B cell (primary cell): ENCODE measurements at regions not wholly inside any gene's neighbourhood (a gene's known extent, or its start where the extent isn't known, plus 50 kb on each side); places are given as distances from the start of the nearest gene placed in this dataset.

Source experiments
- ATAC-seq: fragments of 200-7000 bp; cut with Tn5 transposase; one replicate; pipeline ENCODE4 v1.10.0; 2021; ENCODE audit warnings: low read depth, mild to moderate bottlenecking, moderate number of reproducible peaks, moderate library complexity
- CTCF ChIA-PET: fragments of 350-600 bp; sonication (Branson Sonifier 250); formaldehyde crosslinking; loops from one replicate; lab custom pipeline; 2021; ENCODE audit warnings: antibody characterized with exemption, inconsistent platforms; lab: Charles Lee
- POLR2A ChIA-PET: fragments of 350-600 bp; sonication (Branson Sonifier 250); formaldehyde crosslinking; loops from one replicate; lab custom pipeline; 2021; ENCODE audit warnings: antibody characterized with exemption; lab: Charles Lee
- DNase-seq: peaks from one replicate; pipeline ENCODE4 v3.0.0; 2013
- H2AFZ ChIP-seq: 2 replicates; pipeline ENCODE4 v1.6.1; 2012; ENCODE audit warnings: mild to moderate bottlenecking, low read depth, low read length; ENCODE audit not compliant: insufficient read depth, poor library complexity, severe bottlenecking
- H3K27ac ChIP-seq, 2 donors: 1 replicate in 1 of 2; 2 replicates in 1 of 2; pipeline ENCODE4 v1.5.1; 2012 to 2013; ENCODE audit warnings: low read length in 2 of 2, mild to moderate bottlenecking in 2 of 2, moderate library complexity in 1 of 2
- H3K27me3 ChIP-seq, 4 experiments: fragments of 200-600 bp in 1 of 4; sonication (generic) in 1 of 4; replicated peaks in 1 of 4; 1 replicate in 2 of 4; 2 replicates in 2 of 4; pipeline versions ENCODE4 v1.6.1 to v1.7.0; 2013 to 2016; ENCODE audit warnings: low read length in 3 of 4, mild to moderate bottlenecking in 2 of 4, mixed read lengths in 1 of 4, moderate library complexity in 1 of 4; ENCODE audit not compliant: insufficient read depth in 4 of 4, control insufficient read depth in 3 of 4; ENCODE audit errors: control extremely low read depth in 1 of 4
- H3K36me3 ChIP-seq, 2 experiments: replicated peaks in 1 of 2; 1 replicate in 1 of 2; 2 replicates in 1 of 2; pipeline versions ENCODE4 v1.6.1 to v1.7.1; 2013; ENCODE audit warnings: low read length in 1 of 2; ENCODE audit not compliant: insufficient read depth in 2 of 2, control insufficient read depth in 1 of 2; ENCODE audit errors: control extremely low read depth in 1 of 2, extremely low read depth in 1 of 2
- H3K4me1 ChIP-seq, 2 donors: fragments of 200-600 bp in 1 of 2; sonication (generic) in 1 of 2; 1 replicate in 1 of 2; 2 replicates in 1 of 2; pipeline versions ENCODE4 v1.5.1 to v1.6.1; 2013 to 2017; ENCODE audit warnings: low read length in 2 of 2; ENCODE audit not compliant: control insufficient read depth in 2 of 2, insufficient read depth in 2 of 2
- H3K4me2 ChIP-seq: replicated peaks from 2 replicates; pipeline ENCODE3; 2012; ENCODE audit warnings: mild to moderate bottlenecking, low read depth, low read length; ENCODE audit not compliant: poor library complexity, severe bottlenecking
- H3K4me3 ChIP-seq, 5 experiments: fragments of 200-600 bp in 1 of 5; sonication (generic) in 1 of 5; 1 replicate in 3 of 5; 2 replicates in 2 of 5; pipeline versions ENCODE4 v1.5.1 to v1.7.0; 2011 to 2016; ENCODE audit warnings: low read length in 4 of 5, mild to moderate bottlenecking in 4 of 5, low read depth in 2 of 5, control low read depth in 1 of 5, moderate library complexity in 1 of 5; ENCODE audit not compliant: insufficient read depth in 1 of 5; ENCODE audit errors: control extremely low read depth in 1 of 5, extremely low read depth in 1 of 5
- H3K79me2 ChIP-seq: fragments of 200-600 bp; sonication (generic); one replicate; pipeline ENCODE4 v1.6.0; 2016; ENCODE audit warnings: low read length; ENCODE audit not compliant: control insufficient read depth, insufficient read depth
- H3K9ac ChIP-seq: fragments of 200-600 bp; sonication (generic); 2 replicates; pipeline ENCODE4 v1.6.1; 2017; ENCODE audit warnings: mild to moderate bottlenecking, low read length, moderate library complexity
- H3K9me3 ChIP-seq, 3 donors: one replicate each; pipeline versions ENCODE4 v1.6.1 to v1.7.1; 2013; ENCODE audit warnings: low read length in 2 of 3; ENCODE audit not compliant: control insufficient read depth in 2 of 3, insufficient read depth in 1 of 3; ENCODE audit errors: control extremely low read depth in 1 of 3
- H4K20me1 ChIP-seq: 2 replicates; pipeline ENCODE4 v1.6.0; 2012; ENCODE audit warnings: mild to moderate bottlenecking, low read length; ENCODE audit not compliant: insufficient read depth, control insufficient read depth, poor library complexity, severe bottlenecking
- H3K27ac Mint-ChIP-seq: one replicate; pipeline ENCODE4 v1.8.0; 2021; ENCODE audit warnings: mixed read lengths
- H3K27me3 Mint-ChIP-seq: one replicate; pipeline ENCODE4 v1.8.0; 2021; ENCODE audit warnings: mixed read lengths
- H3K4me1 Mint-ChIP-seq: one replicate; pipeline ENCODE4 v1.8.0; 2021; ENCODE audit warnings: mixed read lengths
- H3K4me3 Mint-ChIP-seq: one replicate; pipeline ENCODE4 v1.8.0; 2021; ENCODE audit warnings: mixed read lengths
- H3K9me3 Mint-ChIP-seq: one replicate; pipeline ENCODE4 v1.8.0; 2022; ENCODE audit warnings: mixed read lengths; ENCODE audit not compliant: insufficient read depth
- CTCF ChIP-seq: fragments of 200-600 bp; IDR thresholded peaks from one replicate; pipeline ENCODE4 v1.8.0; 2022; ENCODE audit warnings: antibody characterized with exemption, mild to moderate bottlenecking
- EZH2 ChIP-seq: IDR thresholded peaks from 2 replicates; pipeline ENCODE4 v1.6.1; 2012; ENCODE audit warnings: borderline replicate concordance, low read depth, mild to moderate bottlenecking, moderate library complexity, low read length; ENCODE audit not compliant: insufficient read depth, poor library complexity, severe bottlenecking
- WGBS: methylation state at CpG from one replicate; pipeline ENCODE4 v1.1.5; 2013; ENCODE audit warnings: missing lambda C conversion rate; ENCODE audit not compliant: insufficient coverage; 5-methylcytosine and 5-hydroxymethylcytosine counted together
- intact Hi-C: fragments of 100-400 bp; cut with micrococcal nuclease; formaldehyde crosslinking; loops from one replicate; pipeline ENCODE4 v1.10.0; 2022

- WGBS: 88% methylated on average over 1 of the region's 4 CpGs
- no peak for TF ChIP-seq CTCF
- no peak for TF ChIP-seq EZH2
- H3K79me2 ChIP-seq: no peaks in the 10 kb centered on the region
- ATAC-seq (no peak), DNase-seq (no peak)
- no peaks in the 10 kb centered on the region for H3K4me1 ChIP-seq
- no peaks in the 10 kb centered on the region for H3K27me3 ChIP-seq
- H3K9ac ChIP-seq: no peak overlapping the region
- H3K9me3 Mint-ChIP-seq: no peaks in the 10 kb centered on the region
- H4K20me1 ChIP-seq: no peaks in the 10 kb centered on the region
- H2AFZ ChIP-seq: no peak overlapping the region
- no peaks in the 10 kb centered on the region for H3K9me3 ChIP-seq
- no peak overlapping the region for H3K4me2 ChIP-seq
- no peak overlapping the region for H3K27ac ChIP-seq
- ChIA-PET CTCF (no interaction called here), POLR2A (no interaction called here)
- no peak overlapping the region for H3K4me3 Mint-ChIP-seq
- H3K27me3 Mint-ChIP-seq: no peaks in the 10 kb centered on the region
- no peak overlapping the region for H3K27ac Mint-ChIP-seq
- H3K4me1 Mint-ChIP-seq: no peaks in the 10 kb centered on the region
- H3K36me3 ChIP-seq: no peaks in the 10 kb centered on the region
- intact Hi-C loops: no loop called here
- no peak overlapping the region for H3K4me3 ChIP-seq
These were observed 295.3 kb upstream of the SLITRK3 start for GRCh38 chr3:165491487-165491886.

- no peak for TF ChIP-seq CTCF
- no peak for TF ChIP-seq EZH2
- H3K36me3 ChIP-seq: no peaks in the 10 kb centered on the region
- H3K4me3 Mint-ChIP-seq: no peak overlapping the region
- H3K4me3 ChIP-seq: no peak overlapping the region
- no peaks in the 10 kb centered on the region for H3K4me1 Mint-ChIP-seq
- no peaks in the 10 kb centered on the region for H3K27me3 Mint-ChIP-seq
- WGBS: 82% methylated on average over 4 of the region's 4 CpGs
- no peak for DNase-seq
- H3K9me3 Mint-ChIP-seq: peaks cover 3% of the 10 kb centered on the region
- H3K79me2 ChIP-seq: no peaks in the 10 kb centered on the region
- CTCF ChIA-PET: no interaction called here
- H3K4me1 ChIP-seq: no peaks in the 10 kb centered on the region
- no peak overlapping the region for H3K9ac ChIP-seq
- H3K4me2 ChIP-seq: no peak overlapping the region
- no peaks in the 10 kb centered on the region for H3K27me3 ChIP-seq
- peaks cover 0 to 2% (median 0%) of the 10 kb centered on the region in 3 donors for H3K9me3 ChIP-seq
- intact Hi-C loops: no loop called here
- no peak overlapping the region for H2AFZ ChIP-seq
- H4K20me1 ChIP-seq: no peaks in the 10 kb centered on the region
- no peak for ATAC-seq
- POLR2A ChIA-PET: no interaction called here
- no peak overlapping the region for H3K27ac Mint-ChIP-seq
- H3K27ac ChIP-seq: no peak overlapping the region
These were observed 280.3 kb upstream of the SLITRK3 start for GRCh38 chr3:165476399-165477060.
